Lower leg skin (tissue), 3 donors: ENCODE measurements at regions not wholly inside any gene's neighbourhood (a gene's known extent, or its start where the extent isn't known, plus 50 kb on each side); places are given as distances from the start of the nearest gene placed in this dataset.
"Not testable (repeated sequence)": the region's sequence is repeated elsewhere in the genome, so short reads cannot be mapped to it uniquely, and the experiment has no call there.

Experiments
- POLR2A ChIP-seq, 2 donors: fragments of 450-650 bp; IDR thresholded peaks; one replicate each; pipeline ENCODE4 v1.6.1; 2016 to 2017; ENCODE audit warnings: antibody characterized with exemption in 2 of 2, mild to moderate bottlenecking in 1 of 2, moderate library complexity in 1 of 2
- TF ChIP-seq, protein P1 (sequence below), 3 donors: fragments of 450-650 bp; IDR thresholded peaks; one replicate each; pipeline ENCODE4 v1.5.1; 2016; ENCODE audit warnings: antibody characterized with exemption in 3 of 3, mild to moderate bottlenecking in 3 of 3, moderate library complexity in 2 of 3

GRCh38 chr3:31115531-31115930 is 221.1 kb upstream of the GADL1 start:
- TF ChIP-seq, protein P1, sequence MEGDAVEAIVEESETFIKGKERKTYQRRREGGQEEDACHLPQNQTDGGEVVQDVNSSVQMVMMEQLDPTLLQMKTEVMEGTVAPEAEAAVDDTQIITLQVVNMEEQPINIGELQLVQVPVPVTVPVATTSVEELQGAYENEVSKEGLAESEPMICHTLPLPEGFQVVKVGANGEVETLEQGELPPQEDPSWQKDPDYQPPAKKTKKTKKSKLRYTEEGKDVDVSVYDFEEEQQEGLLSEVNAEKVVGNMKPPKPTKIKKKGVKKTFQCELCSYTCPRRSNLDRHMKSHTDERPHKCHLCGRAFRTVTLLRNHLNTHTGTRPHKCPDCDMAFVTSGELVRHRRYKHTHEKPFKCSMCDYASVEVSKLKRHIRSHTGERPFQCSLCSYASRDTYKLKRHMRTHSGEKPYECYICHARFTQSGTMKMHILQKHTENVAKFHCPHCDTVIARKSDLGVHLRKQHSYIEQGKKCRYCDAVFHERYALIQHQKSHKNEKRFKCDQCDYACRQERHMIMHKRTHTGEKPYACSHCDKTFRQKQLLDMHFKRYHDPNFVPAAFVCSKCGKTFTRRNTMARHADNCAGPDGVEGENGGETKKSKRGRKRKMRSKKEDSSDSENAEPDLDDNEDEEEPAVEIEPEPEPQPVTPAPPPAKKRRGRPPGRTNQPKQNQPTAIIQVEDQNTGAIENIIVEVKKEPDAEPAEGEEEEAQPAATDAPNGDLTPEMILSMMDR (IDR thresholded peaks at IDR 0.05), result not testable (repeated sequence)
- TF ChIP-seq POLR2A (IDR thresholded peaks at IDR 0.05), result not testable (repeated sequence)
